ENCODE measurements at regions not wholly inside any gene's neighbourhood (a gene's known extent, or its start where the extent isn't known, plus 50 kb on each side); places are given as distances from the start of the nearest gene placed in this dataset.

- DNase-seq, result no peak
Observed at GRCh38 chr2:164155558-164155957, 419.8 kb upstream of the FIGN start.

GRCh38 chr2:164151522-164151921, 415.7 kb upstream of the FIGN start:
- DNase-seq, result no peak

GRCh38 chr2:164150604-164151003, 414.8 kb upstream of the FIGN start:
- no peak for DNase-seq

GRCh38 chr2:164146441-164146840, 410.6 kb upstream of the FIGN start:
- no peak for DNase-seq

GRCh38 chr2:164145093-164145987, 409.5 kb upstream of the FIGN start:
- DNase-seq, result peak; percentile 8 to 28

GRCh38 chr2:164143183-164143930, 407.5 kb upstream of the FIGN start:
- DNase-seq, result no peak

- no peak for DNase-seq
Observed at GRCh38 chr2:164142755-164143154, 406.9 kb upstream of the FIGN start.

GRCh38 chr2:164141271-164141670, 405.5 kb upstream of the FIGN start:
- DNase-seq, result no peak

GRCh38 chr2:164138750-164139149, 402.9 kb upstream of the FIGN start:
- DNase-seq, result no peak

- DNase-seq, result no peak
Observed at GRCh38 chr2:164134336-164134735, 398.5 kb upstream of the FIGN start.

- no peak for DNase-seq
Observed at GRCh38 chr2:164127971-164128527, 392.2 kb upstream of the FIGN start.

- peak in 1 of 2 experiments; percentile 11 for DNase-seq
Observed at GRCh38 chr2:164126960-164127660, 391.3 kb upstream of the FIGN start.

- no peak for DNase-seq
Observed at GRCh38 chr2:164115806-164116205, 380.0 kb upstream of the FIGN start.

GRCh38 chr2:164114937-164115336, 379.1 kb upstream of the FIGN start:
- DNase-seq, result no peak

- DNase-seq, result no peak
Observed at GRCh38 chr2:164112105-164112504, 376.3 kb upstream of the FIGN start.

- DNase-seq, result no peak
Observed at GRCh38 chr2:164110515-164110914, 374.7 kb upstream of the FIGN start.

GRCh38 chr2:164109006-164109405, 373.2 kb upstream of the FIGN start:
- DNase-seq, result no peak

- no peak for DNase-seq
Observed at GRCh38 chr2:164103271-164103670, 367.5 kb upstream of the FIGN start.

- no peak for DNase-seq
Observed at GRCh38 chr2:164102366-164102765, 366.6 kb upstream of the FIGN start.

- DNase-seq, result no peak
Observed at GRCh38 chr2:164091673-164092072, 355.9 kb upstream of the FIGN start.

GRCh38 chr2:164090533-164090932, 354.7 kb upstream of the FIGN start:
- DNase-seq, result no peak

- DNase-seq, result no peak
Observed at GRCh38 chr2:164084066-164084465, 348.3 kb upstream of the FIGN start.

GRCh38 chr2:164080486-164080885, 344.7 kb upstream of the FIGN start:
- DNase-seq, result no peak
